ENCODE measurements at regions not wholly inside any gene's neighbourhood (a gene's known extent, or its start where the extent isn't known, plus 50 kb on each side); places are given as distances from the start of the nearest gene placed in this dataset.

GRCh38 chr12:82174936-82175335 is 183.3 kb downstream of the CCDC59 start:
- Histone ChIP-seq H3K36me3 (ENCODE audit: insufficient read depth, insufficient read length, low read length) (no peaks in the 10 kb centered on the region), H3K27me3 (ENCODE audit: insufficient read depth, insufficient read length) (no peaks in the 10 kb centered on the region), H3K9me3 (ENCODE audit: insufficient read depth, low read length) (no peaks in the 10 kb centered on the region), H3K4me1 (ENCODE audit: insufficient read depth, insufficient read length) (no peaks in the 10 kb centered on the region), H3K9ac (ENCODE audit: insufficient read length, low read depth) (no peak overlapping the region), H3K4me3 (ENCODE audit: insufficient read length, low read depth) (no peak overlapping the region)
- DNase-seq (ENCODE audit: low read depth, low spot score) = no peak
- TF ChIP-seq YY1 (IDR thresholded peaks at IDR 0.05; ENCODE audit: insufficient read depth, insufficient read length) = no peak
- no peak for TF ChIP-seq ZNF274 (IDR thresholded peaks at IDR 0.05; ENCODE audit: low read depth, low read length)
- TF ChIP-seq SUZ12 (IDR thresholded peaks at IDR 0.05; ENCODE audit: extremely low read depth, insufficient read depth, insufficient read length) = no peak

- DNase-seq (ENCODE audit: low read depth, low spot score) = no peak
- no peak overlapping the region for H3K4me3 ChIP-seq (ENCODE audit: insufficient read length, low read depth)
- H3K9ac ChIP-seq (ENCODE audit: insufficient read length, low read depth) = no peak overlapping the region
- no peaks in the 10 kb centered on the region for H3K4me1 ChIP-seq (ENCODE audit: insufficient read depth, insufficient read length)
- TF ChIP-seq ZNF274 (IDR thresholded peaks at IDR 0.05; ENCODE audit: low read depth, low read length) (no peak), SUZ12 (IDR thresholded peaks at IDR 0.05; ENCODE audit: extremely low read depth, insufficient read depth, insufficient read length) (no peak), YY1 (IDR thresholded peaks at IDR 0.05; ENCODE audit: insufficient read depth, insufficient read length) (no peak)
- H3K9me3 ChIP-seq (ENCODE audit: insufficient read depth, low read length) = no peaks in the 10 kb centered on the region
- H3K27me3 ChIP-seq (ENCODE audit: insufficient read depth, insufficient read length) = no peaks in the 10 kb centered on the region
- no peaks in the 10 kb centered on the region for H3K36me3 ChIP-seq (ENCODE audit: insufficient read depth, insufficient read length, low read length)
Measured at GRCh38 chr12:82174383-82174782, 183.8 kb downstream of the CCDC59 start.

GRCh38 chr12:82149045-82149444 is 209.1 kb downstream of the CCDC59 start:
- Histone ChIP-seq H3K36me3 (ENCODE audit: insufficient read depth, insufficient read length, low read length) (no peaks in the 10 kb centered on the region), H3K4me3 (ENCODE audit: insufficient read length, low read depth) (no peak overlapping the region), H3K4me1 (ENCODE audit: insufficient read depth, insufficient read length) (no peaks in the 10 kb centered on the region), H3K9ac (ENCODE audit: insufficient read length, low read depth) (no peak overlapping the region), H3K9me3 (ENCODE audit: insufficient read depth, low read length) (peaks cover 32% of the 10 kb centered on the region; the same call in 1 of the 2 replicates), H3K27me3 (ENCODE audit: insufficient read depth, insufficient read length) (no peaks in the 10 kb centered on the region)
- no peak for TF ChIP-seq ZNF274 (IDR thresholded peaks at IDR 0.05; ENCODE audit: low read depth, low read length)
- TF ChIP-seq SUZ12 (IDR thresholded peaks at IDR 0.05; ENCODE audit: extremely low read depth, insufficient read depth, insufficient read length) = no peak
- no peak for TF ChIP-seq YY1 (IDR thresholded peaks at IDR 0.05; ENCODE audit: insufficient read depth, insufficient read length)
- no peak for DNase-seq (ENCODE audit: low read depth, low spot score)

- H3K27me3 ChIP-seq (ENCODE audit: insufficient read depth, insufficient read length) = no peaks in the 10 kb centered on the region
- peak; percentile 54 for DNase-seq (ENCODE audit: low read depth, low spot score)
- H3K9me3 ChIP-seq (ENCODE audit: insufficient read depth, low read length) = peaks cover 32% of the 10 kb centered on the region; the same call in 1 of the 2 replicates
- no peaks in the 10 kb centered on the region for H3K4me1 ChIP-seq (ENCODE audit: insufficient read depth, insufficient read length)
- no peak overlapping the region for H3K9ac ChIP-seq (ENCODE audit: insufficient read length, low read depth)
- H3K36me3 ChIP-seq (ENCODE audit: insufficient read depth, insufficient read length, low read length) = no peaks in the 10 kb centered on the region
- TF ChIP-seq ZNF274 (IDR thresholded peaks at IDR 0.05; ENCODE audit: low read depth, low read length) = no peak
- no peak for TF ChIP-seq SUZ12 (IDR thresholded peaks at IDR 0.05; ENCODE audit: extremely low read depth, insufficient read depth, insufficient read length)
- TF ChIP-seq YY1 (IDR thresholded peaks at IDR 0.05; ENCODE audit: insufficient read depth, insufficient read length) = no peak
- H3K4me3 ChIP-seq (ENCODE audit: insufficient read length, low read depth) = no peak overlapping the region
Measured at GRCh38 chr12:82146740-82147139, 211.4 kb downstream of the CCDC59 start.

- H3K36me3 ChIP-seq (ENCODE audit: insufficient read depth, insufficient read length, low read length) = no peaks in the 10 kb centered on the region
- DNase-seq (ENCODE audit: low read depth, low spot score) = no peak
- H3K4me1 ChIP-seq (ENCODE audit: insufficient read depth, insufficient read length) = no peaks in the 10 kb centered on the region
- TF ChIP-seq ZNF274 (IDR thresholded peaks at IDR 0.05; ENCODE audit: low read depth, low read length) (no peak), YY1 (IDR thresholded peaks at IDR 0.05; ENCODE audit: insufficient read depth, insufficient read length) (no peak), SUZ12 (IDR thresholded peaks at IDR 0.05; ENCODE audit: extremely low read depth, insufficient read depth, insufficient read length) (no peak)
- H3K9me3 ChIP-seq (ENCODE audit: insufficient read depth, low read length) = peaks cover 32% of the 10 kb centered on the region; the same call in 1 of the 2 replicates
- no peak overlapping the region for H3K9ac ChIP-seq (ENCODE audit: insufficient read length, low read depth)
- H3K4me3 ChIP-seq (ENCODE audit: insufficient read length, low read depth) = no peak overlapping the region
- no peaks in the 10 kb centered on the region for H3K27me3 ChIP-seq (ENCODE audit: insufficient read depth, insufficient read length)
Measured at GRCh38 chr12:82144505-82144904, 213.7 kb downstream of the CCDC59 start.

GRCh38 chr12:82132390-82132789 is 225.8 kb downstream of the CCDC59 start:
- TF ChIP-seq ZNF274 (IDR thresholded peaks at IDR 0.05; ENCODE audit: low read depth, low read length) = no peak
- TF ChIP-seq SUZ12 (IDR thresholded peaks at IDR 0.05; ENCODE audit: extremely low read depth, insufficient read depth, insufficient read length) = no peak
- TF ChIP-seq YY1 (IDR thresholded peaks at IDR 0.05; ENCODE audit: insufficient read depth, insufficient read length) = no peak
- Histone ChIP-seq H3K27me3 (ENCODE audit: insufficient read depth, insufficient read length) (no peaks in the 10 kb centered on the region), H3K9me3 (ENCODE audit: insufficient read depth, low read length) (no peaks in the 10 kb centered on the region), H3K9ac (ENCODE audit: insufficient read length, low read depth) (no peak overlapping the region), H3K36me3 (ENCODE audit: insufficient read depth, insufficient read length, low read length) (no peaks in the 10 kb centered on the region), H3K4me1 (ENCODE audit: insufficient read depth, insufficient read length) (no peaks in the 10 kb centered on the region), H3K4me3 (ENCODE audit: insufficient read length, low read depth) (no peak overlapping the region)
- no peak for DNase-seq (ENCODE audit: low read depth, low spot score)

- no peaks in the 10 kb centered on the region for H3K4me1 ChIP-seq (ENCODE audit: insufficient read depth, insufficient read length)
- no peaks in the 10 kb centered on the region for H3K9me3 ChIP-seq (ENCODE audit: insufficient read depth, low read length)
- H3K4me3 ChIP-seq (ENCODE audit: insufficient read length, low read depth) = no peak overlapping the region
- H3K27me3 ChIP-seq (ENCODE audit: insufficient read depth, insufficient read length) = no peaks in the 10 kb centered on the region
- TF ChIP-seq SUZ12 (IDR thresholded peaks at IDR 0.05; ENCODE audit: extremely low read depth, insufficient read depth, insufficient read length) (no peak), ZNF274 (IDR thresholded peaks at IDR 0.05; ENCODE audit: low read depth, low read length) (no peak), YY1 (IDR thresholded peaks at IDR 0.05; ENCODE audit: insufficient read depth, insufficient read length) (no peak)
- no peak overlapping the region for H3K9ac ChIP-seq (ENCODE audit: insufficient read length, low read depth)
- no peak for DNase-seq (ENCODE audit: low read depth, low spot score)
- no peaks in the 10 kb centered on the region for H3K36me3 ChIP-seq (ENCODE audit: insufficient read depth, insufficient read length, low read length)
Measured at GRCh38 chr12:82130762-82131161, 227.4 kb downstream of the CCDC59 start.
